K562 (cell line): ENCODE measurements at regions not wholly inside any gene's neighbourhood (a gene's known extent, or its start where the extent isn't known, plus 50 kb on each side); places are given as distances from the start of the nearest gene placed in this dataset.
A peak's percentile ranks its signal among the peaks of the same experiment; 100 is the strongest.

Source experiments
- ARHGAP35 ChIP-seq: fragments of 450-650 bp; IDR thresholded peaks from 2 replicates; pipeline ENCODE4 v1.6.1; 2018; ENCODE audit not compliant: partially characterized antibody
- CBX2 ChIP-seq: fragments of 200-600 bp; sonication (generic); IDR thresholded peaks from one replicate; pipeline ENCODE4 v1.6.1; 2012; ENCODE audit warnings: mild to moderate bottlenecking, low read length, inconsistent platforms; ENCODE audit not compliant: insufficient read depth, poor library complexity, severe bottlenecking
- CBX8 ChIP-seq: fragments of 200-600 bp; sonication (generic); IDR thresholded peaks from 2 replicates; pipeline ENCODE4 v1.6.1; 2012; ENCODE audit warnings: borderline replicate concordance, mixed run types, low read depth, mild to moderate bottlenecking, moderate library complexity, mixed read lengths, low read length, control low read depth, inconsistent platforms; ENCODE audit not compliant: poor library complexity, severe bottlenecking; ENCODE audit errors: extremely low read depth
- FOSL1 ChIP-seq: fragments of 200-800 bp; sonication (Bioruptor generic); conservative IDR thresholded peaks from 2 replicates; pipeline ENCODE4 v1.6.1; 2016; ENCODE audit warnings: missing genetic modification characterization, missing compliant biosample characterization
- FOXA3 ChIP-seq, 2 experiments: fragments of 450-650 bp in 1 of 2; sonication (generic) in 1 of 2; formaldehyde crosslinking; IDR thresholded peaks in 1 of 2; conservative IDR thresholded peaks in 1 of 2; 2 replicates each; pipeline versions ENCODE4 v1.4.0 to v1.8.0; 2020 to 2022; ENCODE audit warnings: mild to moderate bottlenecking in 2 of 2, missing genetic modification reagents in 1 of 2
- HNRNPK ChIP-seq: fragments of 200-400 bp; formaldehyde crosslinking; IDR thresholded peaks from one replicate; pipeline ENCODE4 v1.6.1; 2018; ENCODE audit warnings: mild to moderate bottlenecking, low read depth, low read length; ENCODE audit not compliant: poor library complexity, severe bottlenecking
- ILK ChIP-seq: fragments of 450-650 bp; IDR thresholded peaks from 2 replicates; pipeline ENCODE4 v1.6.1; 2016; ENCODE audit warnings: missing genetic modification characterization, low read depth, mild to moderate bottlenecking, missing compliant biosample characterization, moderate library complexity, borderline replicate concordance
- PCBP1 ChIP-seq: fragments of 200-400 bp; formaldehyde crosslinking; IDR thresholded peaks from 2 replicates; pipeline ENCODE4 v1.6.1; 2018; ENCODE audit warnings: mild to moderate bottlenecking, low read depth, low read length; ENCODE audit not compliant: poor library complexity, severe bottlenecking
- POLR2H ChIP-seq: IDR thresholded peaks from 2 replicates; pipeline ENCODE4 v1.6.1; 2016; ENCODE audit warnings: missing genetic modification characterization, low read depth, mild to moderate bottlenecking, control low read depth, missing compliant biosample characterization, moderate library complexity
- SMC3 ChIP-seq: conservative IDR thresholded peaks from 2 replicates; pipeline ENCODE4 v1.6.1; 2011; ENCODE audit warnings: low read depth, low read length, improper control_type of control experiment; ENCODE audit not compliant: insufficient read depth
- XRCC4 ChIP-seq: IDR thresholded peaks from one replicate; pipeline ENCODE4 v1.6.1; 2011; ENCODE audit not compliant: insufficient read depth, insufficient read length; ENCODE audit errors: extremely low read depth
- ZBTB49 ChIP-seq: sonication (generic); formaldehyde crosslinking; IDR thresholded peaks from 2 replicates; pipeline ENCODE4 v1.8.0; 2022; ENCODE audit warnings: missing genetic modification reagents, mild to moderate bottlenecking, borderline replicate concordance
- ZFX ChIP-seq: sonication (generic); formaldehyde crosslinking; IDR thresholded peaks from 2 replicates; pipeline ENCODE4 v1.8.0; 2022; ENCODE audit warnings: mild to moderate bottlenecking, missing genetic modification reagents, moderate library complexity
- ZNF668 ChIP-seq: fragments of 250-450 bp; sonication (Bioruptor Pico); IDR thresholded peaks from 2 replicates; pipeline ENCODE4 v1.8.0; 2022; ENCODE audit warnings: mild to moderate bottlenecking, inconsistent platforms
- TF ChIP-seq, protein P1 (sequence below): sonication (generic); formaldehyde crosslinking; IDR thresholded peaks from 2 replicates; pipeline ENCODE4 v1.8.1; 2023; ENCODE audit warnings: missing genetic modification reagents, mild to moderate bottlenecking, borderline replicate concordance
- TF ChIP-seq, protein P2 (sequence below): fragments of 450-650 bp; IDR thresholded peaks from 2 replicates; pipeline ENCODE4 v1.7.0; 2016; ENCODE audit warnings: borderline replicate concordance

- TF ChIP-seq, protein P1, sequence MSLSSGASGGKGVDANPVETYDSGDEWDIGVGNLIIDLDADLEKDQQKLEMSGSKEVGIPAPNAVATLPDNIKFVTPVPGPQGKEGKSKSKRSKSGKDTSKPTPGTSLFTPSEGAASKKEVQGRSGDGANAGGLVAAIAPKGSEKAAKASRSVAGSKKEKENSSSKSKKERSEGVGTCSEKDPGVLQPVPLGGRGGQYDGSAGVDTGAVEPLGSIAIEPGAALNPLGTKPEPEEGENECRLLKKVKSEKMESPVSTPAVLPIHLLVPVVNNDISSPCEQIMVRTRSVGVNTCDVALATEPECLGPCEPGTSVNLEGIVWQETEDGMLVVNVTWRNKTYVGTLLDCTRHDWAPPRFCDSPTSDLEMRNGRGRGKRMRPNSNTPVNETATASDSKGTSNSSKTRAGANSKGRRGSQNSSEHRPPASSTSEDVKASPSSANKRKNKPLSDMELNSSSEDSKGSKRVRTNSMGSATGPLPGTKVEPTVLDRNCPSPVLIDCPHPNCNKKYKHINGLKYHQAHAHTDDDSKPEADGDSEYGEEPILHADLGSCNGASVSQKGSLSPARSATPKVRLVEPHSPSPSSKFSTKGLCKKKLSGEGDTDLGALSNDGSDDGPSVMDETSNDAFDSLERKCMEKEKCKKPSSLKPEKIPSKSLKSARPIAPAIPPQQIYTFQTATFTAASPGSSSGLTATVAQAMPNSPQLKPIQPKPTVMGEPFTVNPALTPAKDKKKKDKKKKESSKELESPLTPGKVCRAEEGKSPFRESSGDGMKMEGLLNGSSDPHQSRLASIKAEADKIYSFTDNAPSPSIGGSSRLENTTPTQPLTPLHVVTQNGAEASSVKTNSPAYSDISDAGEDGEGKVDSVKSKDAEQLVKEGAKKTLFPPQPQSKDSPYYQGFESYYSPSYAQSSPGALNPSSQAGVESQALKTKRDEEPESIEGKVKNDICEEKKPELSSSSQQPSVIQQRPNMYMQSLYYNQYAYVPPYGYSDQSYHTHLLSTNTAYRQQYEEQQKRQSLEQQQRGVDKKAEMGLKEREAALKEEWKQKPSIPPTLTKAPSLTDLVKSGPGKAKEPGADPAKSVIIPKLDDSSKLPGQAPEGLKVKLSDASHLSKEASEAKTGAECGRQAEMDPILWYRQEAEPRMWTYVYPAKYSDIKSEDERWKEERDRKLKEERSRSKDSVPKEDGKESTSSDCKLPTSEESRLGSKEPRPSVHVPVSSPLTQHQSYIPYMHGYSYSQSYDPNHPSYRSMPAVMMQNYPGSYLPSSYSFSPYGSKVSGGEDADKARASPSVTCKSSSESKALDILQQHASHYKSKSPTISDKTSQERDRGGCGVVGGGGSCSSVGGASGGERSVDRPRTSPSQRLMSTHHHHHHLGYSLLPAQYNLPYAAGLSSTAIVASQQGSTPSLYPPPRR (CRISPR knock-in tag) = no peak; the same call in 1 of the 2 replicates
- TF ChIP-seq ZNF668 (CRISPR knock-in tag) = no peak
- no peak for TF ChIP-seq ZBTB49 (CRISPR knock-in tag)
- TF ChIP-seq POLR2H (tag) = no peak
- no peak for TF ChIP-seq CBX2
- TF ChIP-seq CBX8 = no peak
- TF ChIP-seq, protein P2, sequence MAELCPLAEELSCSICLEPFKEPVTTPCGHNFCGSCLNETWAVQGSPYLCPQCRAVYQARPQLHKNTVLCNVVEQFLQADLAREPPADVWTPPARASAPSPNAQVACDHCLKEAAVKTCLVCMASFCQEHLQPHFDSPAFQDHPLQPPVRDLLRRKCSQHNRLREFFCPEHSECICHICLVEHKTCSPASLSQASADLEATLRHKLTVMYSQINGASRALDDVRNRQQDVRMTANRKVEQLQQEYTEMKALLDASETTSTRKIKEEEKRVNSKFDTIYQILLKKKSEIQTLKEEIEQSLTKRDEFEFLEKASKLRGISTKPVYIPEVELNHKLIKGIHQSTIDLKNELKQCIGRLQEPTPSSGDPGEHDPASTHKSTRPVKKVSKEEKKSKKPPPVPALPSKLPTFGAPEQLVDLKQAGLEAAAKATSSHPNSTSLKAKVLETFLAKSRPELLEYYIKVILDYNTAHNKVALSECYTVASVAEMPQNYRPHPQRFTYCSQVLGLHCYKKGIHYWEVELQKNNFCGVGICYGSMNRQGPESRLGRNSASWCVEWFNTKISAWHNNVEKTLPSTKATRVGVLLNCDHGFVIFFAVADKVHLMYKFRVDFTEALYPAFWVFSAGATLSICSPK = no peak
- TF ChIP-seq ZFX (CRISPR knock-in tag) = no peak
- TF ChIP-seq PCBP1 = no peak
- TF ChIP-seq ILK (tag) = no peak
- TF ChIP-seq XRCC4 = no peak
- TF ChIP-seq SMC3 = no peak
- no peak for TF ChIP-seq ARHGAP35
- peak in 1 of 2 experiments; percentile 88; a peak in 2 of 4 replicates for TF ChIP-seq FOXA3 (CRISPR knock-in tag; conservative IDR thresholded peaks at IDR 0.05 in 1 of 2, IDR thresholded peaks at IDR 0.05 in 1 of 2)
- no peak for TF ChIP-seq HNRNPK
- TF ChIP-seq FOSL1 (tag) = peak; percentile 34; the same call in 1 of the 2 replicates
Observed at GRCh38 chr7:25495342-25496250, 267.3 kb upstream of the NPVF start (continued).
